ENCODE measurements at regions not wholly inside any gene's neighbourhood (a gene's known extent, or its start where the extent isn't known, plus 50 kb on each side); places are given as distances from the start of the nearest gene placed in this dataset.

GRCh38 chr4:179976777-179977176 is 2266.4 kb upstream of the TENM3 start:
- no peak for DNase-seq

GRCh38 chr4:179977378-179977777 is 2265.8 kb upstream of the TENM3 start:
- DNase-seq: no peak

GRCh38 chr4:179981161-179981560 is 2262.0 kb upstream of the TENM3 start:
- DNase-seq: no peak

GRCh38 chr4:179989975-179990374 is 2253.2 kb upstream of the TENM3 start:
- no peak for DNase-seq

GRCh38 chr4:180009316-180009715 is 2233.9 kb upstream of the TENM3 start:
- DNase-seq: no peak

- no peak for DNase-seq
Observed at GRCh38 chr4:180028682-180029081, 2214.5 kb upstream of the TENM3 start.

- DNase-seq: no peak
Observed at GRCh38 chr4:180031330-180031729, 2211.9 kb upstream of the TENM3 start.

- no peak for DNase-seq
Observed at GRCh38 chr4:180041576-180041975, 2201.6 kb upstream of the TENM3 start.

- DNase-seq: no peak
Observed at GRCh38 chr4:180052629-180053028, 2190.6 kb upstream of the TENM3 start.

GRCh38 chr4:180054291-180054690 is 2188.9 kb upstream of the TENM3 start:
- no peak for DNase-seq

GRCh38 chr4:180057299-180057721 is 2185.9 kb upstream of the TENM3 start:
- no peak for DNase-seq

- no peak for DNase-seq
Observed at GRCh38 chr4:180057891-180058671, 2185.1 kb upstream of the TENM3 start.

- DNase-seq: no peak
Observed at GRCh38 chr4:180058691-180059215, 2184.4 kb upstream of the TENM3 start.

- DNase-seq: no peak
Observed at GRCh38 chr4:180059216-180059881, 2183.9 kb upstream of the TENM3 start.

- no peak for DNase-seq
Observed at GRCh38 chr4:180060159-180060889, 2182.9 kb upstream of the TENM3 start.

GRCh38 chr4:180081072-180081471 is 2162.1 kb upstream of the TENM3 start:
- no peak for DNase-seq

GRCh38 chr4:180084561-180084960 is 2158.6 kb upstream of the TENM3 start:
- DNase-seq: no peak

GRCh38 chr4:180086480-180087190 is 2156.6 kb upstream of the TENM3 start:
- no peak for DNase-seq

GRCh38 chr4:180098586-180098985 is 2144.6 kb upstream of the TENM3 start:
- DNase-seq: no peak

GRCh38 chr4:180099957-180100356 is 2143.2 kb upstream of the TENM3 start:
- DNase-seq: no peak

- DNase-seq: no peak
Observed at GRCh38 chr4:180100433-180101344, 2142.5 kb upstream of the TENM3 start.

All from activated T-cell treated with anti-CD3 and anti-CD28 coated beads, Interleukin-2, amount 50 U/mL, for 1 hour (primary cell).